Naive thymus-derived CD8-positive, alpha-beta T cell (primary cell): ENCODE measurements at regions not wholly inside any gene's neighbourhood (a gene's known extent, or its start where the extent isn't known, plus 50 kb on each side); places are given as distances from the start of the nearest gene placed in this dataset.

Source experiments
- ATAC-seq, 2 donors: fragments of 150-1000 bp; cut with Tn5 transposase in 1 of 2; sonication (Bioruptor Pico), chemical (Tn5 transposase) in 1 of 2; 1 replicate in 1 of 2; 2 replicates in 1 of 2; pipeline ENCODE4 v1.10.0; 2021; ENCODE audit warnings: mild to moderate bottlenecking in 2 of 2, moderate library complexity in 2 of 2
- POLR2A ChIA-PET: fragments of 350-600 bp; sonication (Branson Sonifier 250); formaldehyde crosslinking; loops from one replicate; lab custom pipeline; 2021; ENCODE audit warnings: antibody characterized with exemption; lab: Charles Lee
- DNase-seq, 10 donors: peaks; one replicate each; pipeline versions ENCODE4 v3.0.0 to v3.0.0-alpha.2; 2020 to 2022
- H3K27ac Mint-ChIP-seq, 10 donors: one replicate each; pipeline ENCODE4 v1.8.0; 2020 to 2022; ENCODE audit warnings: mild to moderate bottlenecking in 10 of 10, mixed read lengths in 10 of 10, moderate library complexity in 4 of 10, inconsistent platforms in 1 of 10
- H3K27me3 Mint-ChIP-seq, 5 donors: one replicate each; pipeline ENCODE4 v1.8.0; 2021 to 2022; ENCODE audit warnings: mixed read lengths in 5 of 5
- H3K36me3 Mint-ChIP-seq, 3 donors: one replicate each; pipeline ENCODE4 v1.8.0; 2020 to 2022; ENCODE audit warnings: mixed read lengths in 3 of 3, mild to moderate bottlenecking in 2 of 3, inconsistent platforms in 1 of 3
- H3K4me1 Mint-ChIP-seq, 4 donors: one replicate each; pipeline ENCODE4 v1.8.0; 2021 to 2022; ENCODE audit warnings: mixed read lengths in 4 of 4
- H3K4me3 Mint-ChIP-seq, 10 donors: one replicate each; pipeline ENCODE4 v1.8.0; 2020 to 2022; ENCODE audit warnings: mild to moderate bottlenecking in 10 of 10, mixed read lengths in 10 of 10, moderate library complexity in 6 of 10, inconsistent platforms in 1 of 10
- H3K9me3 Mint-ChIP-seq, 9 donors: one replicate each; pipeline ENCODE4 v1.8.0; 2020 to 2022; ENCODE audit warnings: mixed read lengths in 9 of 9, mild to moderate bottlenecking in 3 of 9, inconsistent platforms in 1 of 9, moderate library complexity in 1 of 9

GRCh38 chr6:165820934-165821333 lies 157.9 kb upstream of the PDE10A start:
- Mint-ChIP-seq H3K4me3 (no peak overlapping the region), H3K4me1 (peaks cover 0 to 8% (median 4%) of the 10 kb centered on the region in 4 donors), H3K27ac (no peak overlapping the region), H3K27me3 (peaks cover 25 to 57% (median 31%) of the 10 kb centered on the region in 5 donors), H3K36me3 (no peaks in the 10 kb centered on the region), H3K9me3 (no peaks in the 10 kb centered on the region)
- POLR2A ChIA-PET: no interaction called here
- no peak for DNase-seq
- ATAC-seq: no peak

GRCh38 chr6:165820407-165820806 lies 157.4 kb upstream of the PDE10A start:
- Mint-ChIP-seq H3K4me3 (no peak overlapping the region), H3K27ac (no peak overlapping the region), H3K4me1 (peaks cover 0 to 8% (median 4%) of the 10 kb centered on the region in 4 donors), H3K27me3 (peaks cover 25 to 59% (median 31%) of the 10 kb centered on the region in 5 donors), H3K36me3 (no peaks in the 10 kb centered on the region), H3K9me3 (no peaks in the 10 kb centered on the region)
- ATAC-seq (no peak), DNase-seq (no peak)
- POLR2A ChIA-PET: no interaction called here

- no peak for ATAC-seq
- no peak for DNase-seq
- Mint-ChIP-seq H3K4me1 (peaks cover 0 to 8% (median 4%) of the 10 kb centered on the region in 4 donors), H3K27me3 (peaks cover 25 to 69% (median 40%) of the 10 kb centered on the region in 5 donors), H3K36me3 (no peaks in the 10 kb centered on the region), H3K27ac (peak overlapping the region in 1 of 10 donors; percentile 60), H3K9me3 (peaks cover 0 to 8% (median 0%) of the 10 kb centered on the region in 9 donors), H3K4me3 (peak overlapping the region in 1 of 10 donors; percentile 14)
- POLR2A ChIA-PET: no interaction called here
Measured at GRCh38 chr6:165819394-165819793, 156.4 kb upstream of the PDE10A start.

- Mint-ChIP-seq H3K9me3 (peaks cover 0 to 8% (median 0%) of the 10 kb centered on the region in 9 donors), H3K27me3 (peaks cover 25 to 69% (median 44%) of the 10 kb centered on the region in 5 donors)
Measured at GRCh38 chr6:165818200-165818599, 155.2 kb upstream of the PDE10A start.

GRCh38 chr6:165817771-165818170 lies 154.7 kb upstream of the PDE10A start:
- ATAC-seq (no peak), DNase-seq (no peak)
- peaks cover 0 to 8% (median 4%) of the 10 kb centered on the region in 4 donors for H3K4me1 Mint-ChIP-seq
- H3K36me3 Mint-ChIP-seq: no peaks in the 10 kb centered on the region
- H3K9me3 Mint-ChIP-seq: peaks cover 0 to 8% (median 0%) of the 10 kb centered on the region in 9 donors
- no peak overlapping the region for H3K4me3 Mint-ChIP-seq
- H3K27ac Mint-ChIP-seq: no peak overlapping the region
- peaks cover 25 to 69% (median 44%) of the 10 kb centered on the region in 5 donors for H3K27me3 Mint-ChIP-seq
- POLR2A ChIA-PET: no interaction called here

More at GRCh38 chr6:165818200-165818599, 155.2 kb upstream of the PDE10A start:
- no peak for DNase-seq
- Mint-ChIP-seq H3K4me3 (no peak overlapping the region), H3K36me3 (no peaks in the 10 kb centered on the region), H3K4me1 (peaks cover 0 to 8% (median 4%) of the 10 kb centered on the region in 4 donors), H3K27ac (no peak overlapping the region)
- POLR2A ChIA-PET: no interaction called here
- ATAC-seq: no peak

GRCh38 chr6:165817148-165817547 lies 154.1 kb upstream of the PDE10A start:
- Mint-ChIP-seq H3K4me3 (no peak overlapping the region), H3K27ac (no peak overlapping the region), H3K4me1 (peaks cover 0 to 8% (median 4%) of the 10 kb centered on the region in 4 donors), H3K36me3 (no peaks in the 10 kb centered on the region), H3K9me3 (peaks cover 0 to 8% (median 0%) of the 10 kb centered on the region in 9 donors), H3K27me3 (peaks cover 23 to 69% (median 44%) of the 10 kb centered on the region in 5 donors)
- DNase-seq: no peak
- no peak for ATAC-seq
- POLR2A ChIA-PET: no interaction called here

- ATAC-seq (no peak), DNase-seq (no peak)
- Mint-ChIP-seq H3K4me3 (no peak overlapping the region), H3K36me3 (peaks cover 0 to 7% (median 0%) of the 10 kb centered on the region in 3 donors), H3K4me1 (peaks cover 0 to 8% (median 4%) of the 10 kb centered on the region in 4 donors), H3K27me3 (peaks cover 19 to 50% (median 36%) of the 10 kb centered on the region in 5 donors), H3K9me3 (peaks cover 0 to 13% (median 6%) of the 10 kb centered on the region in 9 donors), H3K27ac (no peak overlapping the region)
- POLR2A ChIA-PET: no interaction called here
Measured at GRCh38 chr6:165814679-165815078, 151.6 kb upstream of the PDE10A start.

- no peak for ATAC-seq
- POLR2A ChIA-PET: no interaction called here
- H3K9me3 Mint-ChIP-seq: peaks cover 0 to 22% (median 8%) of the 10 kb centered on the region in 9 donors
- peaks cover 0 to 7% (median 0%) of the 10 kb centered on the region in 3 donors for H3K36me3 Mint-ChIP-seq
- peaks cover 5 to 32% (median 16%) of the 10 kb centered on the region in 5 donors for H3K27me3 Mint-ChIP-seq
- no peak overlapping the region for H3K27ac Mint-ChIP-seq
- DNase-seq: no peak
- no peak overlapping the region for H3K4me3 Mint-ChIP-seq
- H3K4me1 Mint-ChIP-seq: no peaks in the 10 kb centered on the region
Measured at GRCh38 chr6:165811512-165811911, 148.5 kb upstream of the PDE10A start.

GRCh38 chr6:165808021-165808420 lies 145.0 kb upstream of the PDE10A start:
- H3K4me1 Mint-ChIP-seq: peaks cover 0 to 6% (median 3%) of the 10 kb centered on the region in 4 donors
- DNase-seq: no peak
- no peak overlapping the region for H3K4me3 Mint-ChIP-seq
- no peak overlapping the region for H3K27ac Mint-ChIP-seq
- peaks cover 9 to 42% (median 17%) of the 10 kb centered on the region in 5 donors for H3K27me3 Mint-ChIP-seq
- H3K36me3 Mint-ChIP-seq: peaks cover 0 to 11% (median 4%) of the 10 kb centered on the region in 3 donors
- POLR2A ChIA-PET: no interaction called here
- no peak for ATAC-seq
- peaks cover 0 to 22% (median 7%) of the 10 kb centered on the region in 9 donors for H3K9me3 Mint-ChIP-seq

GRCh38 chr6:165807249-165807960 lies 144.4 kb upstream of the PDE10A start:
- ATAC-seq (no peak), DNase-seq (no peak)
- peaks cover 0 to 11% (median 4%) of the 10 kb centered on the region in 3 donors for H3K36me3 Mint-ChIP-seq
- H3K27me3 Mint-ChIP-seq: peaks cover 9 to 43% (median 17%) of the 10 kb centered on the region in 5 donors
- POLR2A ChIA-PET: no interaction called here
- H3K4me1 Mint-ChIP-seq: peaks cover 0 to 6% (median 3%) of the 10 kb centered on the region in 4 donors
- H3K4me3 Mint-ChIP-seq: no peak overlapping the region
- no peak overlapping the region for H3K27ac Mint-ChIP-seq
- H3K9me3 Mint-ChIP-seq: peaks cover 0 to 22% (median 7%) of the 10 kb centered on the region in 9 donors

GRCh38 chr6:165806126-165806810 lies 143.2 kb upstream of the PDE10A start:
- H3K36me3 Mint-ChIP-seq: peaks cover 0 to 11% (median 4%) of the 10 kb centered on the region in 3 donors
- H3K9me3 Mint-ChIP-seq: peaks cover 0 to 22% (median 7%) of the 10 kb centered on the region in 9 donors
- ATAC-seq (no peak), DNase-seq (no peak)
- H3K4me1 Mint-ChIP-seq: peaks cover 0 to 6% (median 3%) of the 10 kb centered on the region in 4 donors
- POLR2A ChIA-PET: no interaction called here
- H3K27ac Mint-ChIP-seq: no peak overlapping the region
- peaks cover 9 to 48% (median 17%) of the 10 kb centered on the region in 5 donors for H3K27me3 Mint-ChIP-seq
- no peak overlapping the region for H3K4me3 Mint-ChIP-seq

GRCh38 chr6:165805636-165806035 lies 142.6 kb upstream of the PDE10A start:
- Mint-ChIP-seq H3K27ac (no peak overlapping the region), H3K9me3 (peaks cover 0 to 18% (median 5%) of the 10 kb centered on the region in 9 donors), H3K27me3 (peaks cover 7 to 49% (median 19%) of the 10 kb centered on the region in 5 donors), H3K4me3 (no peak overlapping the region), H3K4me1 (peaks cover 0 to 6% (median 3%) of the 10 kb centered on the region in 4 donors), H3K36me3 (peaks cover 0 to 10% (median 4%) of the 10 kb centered on the region in 3 donors)
- POLR2A ChIA-PET: no interaction called here
- ATAC-seq (no peak), DNase-seq (no peak)
